Spleen (tissue), 11 donors: ENCODE measurements at regions not wholly inside any gene's neighbourhood (a gene's known extent, or its start where the extent isn't known, plus 50 kb on each side); places are given as distances from the start of the nearest gene placed in this dataset.

Experiments used
- DNase-seq: peaks from one replicate; pipeline ENCODE4 v3.0.0-alpha.2; 2020
- H3K27ac ChIP-seq, 8 donors: fragments of 200-600 bp; sonication (generic) in 7 of 8; 1 replicate in 4 of 8; 2 replicates in 4 of 8; pipeline versions ENCODE4 v1.5.0 to v1.8.0; 2016 to 2021; ENCODE audit warnings: inconsistent platforms in 4 of 8, mild to moderate bottlenecking in 4 of 8, moderate library complexity in 1 of 8
- H3K27me3 ChIP-seq, 7 donors: fragments of 200-600 bp; sonication (generic) in 6 of 7; replicated peaks in 1 of 7; 1 replicate in 4 of 7; 2 replicates in 3 of 7; pipeline versions ENCODE4 v1.5.0 to v1.8.0; 2016 to 2021; ENCODE audit warnings: inconsistent platforms in 3 of 7, mild to moderate bottlenecking in 1 of 7
- H3K36me3 ChIP-seq, 6 donors: fragments of 200-600 bp; sonication (generic) in 5 of 6; 1 replicate in 4 of 6; 2 replicates in 2 of 6; pipeline versions ENCODE4 v1.5.0 to v1.8.0; 2016 to 2021; ENCODE audit warnings: inconsistent platforms in 2 of 6
- H3K4me1 ChIP-seq, 6 donors: fragments of 200-600 bp; sonication (generic) in 5 of 6; 1 replicate in 3 of 6; 2 replicates in 3 of 6; pipeline versions ENCODE4 v1.5.0 to v1.8.0; 2016 to 2021; ENCODE audit warnings: inconsistent platforms in 3 of 6
- H3K4me3 ChIP-seq, 8 donors: fragments of 200-600 bp; sonication (generic) in 7 of 8; 1 replicate in 4 of 8; 2 replicates in 4 of 8; pipeline versions ENCODE4 v1.5.0 to v1.8.0; 2016 to 2021; ENCODE audit warnings: inconsistent platforms in 4 of 8, mild to moderate bottlenecking in 4 of 8, moderate library complexity in 2 of 8
- H3K9me3 ChIP-seq, 8 donors: fragments of 200-600 bp; sonication (generic) in 7 of 8; 1 replicate in 4 of 8; 2 replicates in 4 of 8; pipeline versions ENCODE4 v1.5.0 to v1.8.0; 2016 to 2021; ENCODE audit warnings: inconsistent platforms in 4 of 8
- CTCF ChIP-seq, 11 experiments: fragments of 200-600 bp in 7 of 11; fragments of 450-650 bp in 4 of 11; sonication (generic) in 4 of 11; IDR thresholded peaks in 8 of 11; conservative IDR thresholded peaks in 3 of 11; 1 replicate in 7 of 11; 2 replicates in 4 of 11; pipeline versions ENCODE4 v1.4.0 to v1.8.0; 2016 to 2021; ENCODE audit warnings: antibody characterized with exemption in 11 of 11, inconsistent platforms in 4 of 11, mild to moderate bottlenecking in 1 of 11
- POLR2A ChIP-seq, 3 donors: fragments of 450-650 bp; IDR thresholded peaks; one replicate each; pipeline ENCODE4 v1.5.1; 2017; ENCODE audit warnings: antibody characterized with exemption in 3 of 3, mild to moderate bottlenecking in 1 of 3
- POLR2AphosphoS5 ChIP-seq, 3 donors: sonication (generic); formaldehyde crosslinking; IDR thresholded peaks; one replicate each; pipeline ENCODE4 v1.5.1; 2017; ENCODE audit warnings: antibody characterized with exemption in 3 of 3
- WGBS, 5 donors: extraction: QIAGEN DNeasy Blood & Tissue Kit in 3 of 5; methylation state at CpG; one replicate each; pipeline versions ENCODE4 v1.1.5 to v1.1.7; 2013 to 2018; 5-methylcytosine and 5-hydroxymethylcytosine counted together
- intact Hi-C: fragments of 100-400 bp; cut with DNase I; formaldehyde crosslinking; loops from one replicate; pipeline ENCODE4 v1.15.0; 2023; ENCODE audit warnings: low total_unique reads
- donor health status: healthy with polysubstance abuse.
- donor health status: DM: no; HTN: no; CAD: no; lungs with moderate emphysema.
- donor health status: DM: no; HTN: no; CAD: no.
- donor health status: Bipolar disorder and iron deficiency.
- donor health status: healthy.
- donor health status: DM: no; HTN: no; CAD: no.
- donor health status: DM: yes; HTN: yes; CAD: no.

- Histone ChIP-seq H3K27me3 (peaks cover 0 to 7% (median 0%) of the 10 kb centered on the region in 7 donors), H3K9me3 (no peaks in the 10 kb centered on the region), H3K4me3 (no peak overlapping the region), H3K27ac (no peak overlapping the region), H3K4me1 (no peaks in the 10 kb centered on the region), H3K36me3 (no peaks in the 10 kb centered on the region)
- DNase-seq: no peak
- TF ChIP-seq POLR2A (IDR thresholded peaks at IDR 0.05) (no peak), POLR2AphosphoS5 (IDR thresholded peaks at IDR 0.05) (no peak), CTCF (IDR thresholded peaks at IDR 0.05 in 8 of 11, conservative IDR thresholded peaks at IDR 0.05 in 3 of 11) (no peak)
- 69 to 72% (median 71%) methylated on average over 10 of the region's 10 CpGs for WGBS, 5 donors
- intact Hi-C loops: no loop called here
Observed at GRCh38 chr10:123496996-123497660, 169.0 kb upstream of the GPR26 start.

- Histone ChIP-seq H3K36me3 (no peaks in the 10 kb centered on the region), H3K4me1 (no peaks in the 10 kb centered on the region), H3K9me3 (no peaks in the 10 kb centered on the region), H3K27ac (no peak overlapping the region), H3K27me3 (no peaks in the 10 kb centered on the region), H3K4me3 (no peak overlapping the region)
- WGBS, 5 donors: 70 to 85% (median 79%) methylated on average over 7 of the region's 7 CpGs
- intact Hi-C loops: no loop called here
- DNase-seq: no peak
- TF ChIP-seq POLR2A (IDR thresholded peaks at IDR 0.05) (no peak), POLR2AphosphoS5 (IDR thresholded peaks at IDR 0.05) (no peak), CTCF (IDR thresholded peaks at IDR 0.05 in 8 of 11, conservative IDR thresholded peaks at IDR 0.05 in 3 of 11) (no peak)
Observed at GRCh38 chr10:123500110-123500509, 166.0 kb upstream of the GPR26 start.

GRCh38 chr10:123501148-123501547 is 165.0 kb upstream of the GPR26 start:
- Histone ChIP-seq H3K27ac (no peak overlapping the region), H3K36me3 (no peaks in the 10 kb centered on the region), H3K9me3 (no peaks in the 10 kb centered on the region), H3K27me3 (no peaks in the 10 kb centered on the region), H3K4me1 (no peaks in the 10 kb centered on the region), H3K4me3 (no peak overlapping the region)
- TF ChIP-seq POLR2AphosphoS5 (IDR thresholded peaks at IDR 0.05) (no peak), POLR2A (IDR thresholded peaks at IDR 0.05) (no peak), CTCF (IDR thresholded peaks at IDR 0.05 in 8 of 11, conservative IDR thresholded peaks at IDR 0.05 in 3 of 11) (no peak)
- intact Hi-C loops: no loop called here
- 71 to 76% (median 73%) methylated on average over 3 of the region's 3 CpGs for WGBS, 5 donors
- DNase-seq: no peak

GRCh38 chr10:123502983-123503382 is 163.2 kb upstream of the GPR26 start:
- no peaks in the 10 kb centered on the region for H3K27me3 ChIP-seq
- H3K4me3 ChIP-seq: no peak overlapping the region
- no peaks in the 10 kb centered on the region for H3K9me3 ChIP-seq
- H3K4me1 ChIP-seq: no peaks in the 10 kb centered on the region
- no peak for TF ChIP-seq POLR2AphosphoS5 (IDR thresholded peaks at IDR 0.05)
- H3K27ac ChIP-seq: no peak overlapping the region
- no peaks in the 10 kb centered on the region for H3K36me3 ChIP-seq
- 63 to 83% (median 73%) methylated on average over 1 of the region's 1 CpG for WGBS, 5 donors
- no peak for DNase-seq
- intact Hi-C loops: no loop called here

GRCh38 chr10:123506455-123506854 is 159.7 kb upstream of the GPR26 start:
- TF ChIP-seq POLR2AphosphoS5 (IDR thresholded peaks at IDR 0.05): no peak
- no peak for TF ChIP-seq POLR2A (IDR thresholded peaks at IDR 0.05)
- no peak for TF ChIP-seq CTCF (IDR thresholded peaks at IDR 0.05 in 8 of 11, conservative IDR thresholded peaks at IDR 0.05 in 3 of 11)
- H3K36me3 ChIP-seq: no peaks in the 10 kb centered on the region
- no peaks in the 10 kb centered on the region for H3K9me3 ChIP-seq
- no peak for DNase-seq
- H3K4me3 ChIP-seq: no peak overlapping the region
- 77 to 86% (median 80%) methylated on average over 2 of the region's 2 CpGs for whole genome bisulfite sequencing, 5 donors
- no peaks in the 10 kb centered on the region for H3K4me1 ChIP-seq
- intact Hi-C loops: no loop called here
- H3K27ac ChIP-seq: no peak overlapping the region
- H3K27me3 ChIP-seq: no peaks in the 10 kb centered on the region
